B cell (primary cell): ENCODE measurements at regions not wholly inside any gene's neighbourhood (a gene's known extent, or its start where the extent isn't known, plus 50 kb on each side); places are given as distances from the start of the nearest gene placed in this dataset.

Experiments used
- ATAC-seq: fragments of 200-7000 bp; cut with Tn5 transposase; one replicate; pipeline ENCODE4 v1.10.0; 2021; ENCODE audit warnings: low read depth, mild to moderate bottlenecking, moderate number of reproducible peaks, moderate library complexity
- CTCF ChIA-PET: fragments of 350-600 bp; sonication (Branson Sonifier 250); formaldehyde crosslinking; loops from one replicate; lab custom pipeline; 2021; ENCODE audit warnings: antibody characterized with exemption, inconsistent platforms; lab: Charles Lee
- POLR2A ChIA-PET: fragments of 350-600 bp; sonication (Branson Sonifier 250); formaldehyde crosslinking; loops from one replicate; lab custom pipeline; 2021; ENCODE audit warnings: antibody characterized with exemption; lab: Charles Lee
- DNase-seq: peaks from one replicate; pipeline ENCODE4 v3.0.0; 2013
- H2AFZ ChIP-seq: 2 replicates; pipeline ENCODE4 v1.6.1; 2012; ENCODE audit warnings: mild to moderate bottlenecking, low read depth, low read length; ENCODE audit not compliant: insufficient read depth, poor library complexity, severe bottlenecking
- H3K27ac ChIP-seq, 2 donors: 1 replicate in 1 of 2; 2 replicates in 1 of 2; pipeline ENCODE4 v1.5.1; 2012 to 2013; ENCODE audit warnings: low read length in 2 of 2, mild to moderate bottlenecking in 2 of 2, moderate library complexity in 1 of 2
- H3K27me3 ChIP-seq, 4 experiments: fragments of 200-600 bp in 1 of 4; sonication (generic) in 1 of 4; replicated peaks in 1 of 4; 1 replicate in 2 of 4; 2 replicates in 2 of 4; pipeline versions ENCODE4 v1.6.1 to v1.7.0; 2013 to 2016; ENCODE audit warnings: low read length in 3 of 4, mild to moderate bottlenecking in 2 of 4, mixed read lengths in 1 of 4, moderate library complexity in 1 of 4; ENCODE audit not compliant: insufficient read depth in 4 of 4, control insufficient read depth in 3 of 4; ENCODE audit errors: control extremely low read depth in 1 of 4
- H3K36me3 ChIP-seq, 2 experiments: replicated peaks in 1 of 2; 1 replicate in 1 of 2; 2 replicates in 1 of 2; pipeline versions ENCODE4 v1.6.1 to v1.7.1; 2013; ENCODE audit warnings: low read length in 1 of 2; ENCODE audit not compliant: insufficient read depth in 2 of 2, control insufficient read depth in 1 of 2; ENCODE audit errors: control extremely low read depth in 1 of 2, extremely low read depth in 1 of 2
- H3K4me1 ChIP-seq, 2 donors: fragments of 200-600 bp in 1 of 2; sonication (generic) in 1 of 2; 1 replicate in 1 of 2; 2 replicates in 1 of 2; pipeline versions ENCODE4 v1.5.1 to v1.6.1; 2013 to 2017; ENCODE audit warnings: low read length in 2 of 2; ENCODE audit not compliant: control insufficient read depth in 2 of 2, insufficient read depth in 2 of 2
- H3K4me2 ChIP-seq: replicated peaks from 2 replicates; pipeline ENCODE3; 2012; ENCODE audit warnings: mild to moderate bottlenecking, low read depth, low read length; ENCODE audit not compliant: poor library complexity, severe bottlenecking
- H3K4me3 ChIP-seq, 5 experiments: fragments of 200-600 bp in 1 of 5; sonication (generic) in 1 of 5; 1 replicate in 3 of 5; 2 replicates in 2 of 5; pipeline versions ENCODE4 v1.5.1 to v1.7.0; 2011 to 2016; ENCODE audit warnings: low read length in 4 of 5, mild to moderate bottlenecking in 4 of 5, low read depth in 2 of 5, control low read depth in 1 of 5, moderate library complexity in 1 of 5; ENCODE audit not compliant: insufficient read depth in 1 of 5; ENCODE audit errors: control extremely low read depth in 1 of 5, extremely low read depth in 1 of 5
- H3K79me2 ChIP-seq: fragments of 200-600 bp; sonication (generic); one replicate; pipeline ENCODE4 v1.6.0; 2016; ENCODE audit warnings: low read length; ENCODE audit not compliant: control insufficient read depth, insufficient read depth
- H3K9ac ChIP-seq: fragments of 200-600 bp; sonication (generic); 2 replicates; pipeline ENCODE4 v1.6.1; 2017; ENCODE audit warnings: mild to moderate bottlenecking, low read length, moderate library complexity
- H3K9me3 ChIP-seq, 3 donors: one replicate each; pipeline versions ENCODE4 v1.6.1 to v1.7.1; 2013; ENCODE audit warnings: low read length in 2 of 3; ENCODE audit not compliant: control insufficient read depth in 2 of 3, insufficient read depth in 1 of 3; ENCODE audit errors: control extremely low read depth in 1 of 3
- H4K20me1 ChIP-seq: 2 replicates; pipeline ENCODE4 v1.6.0; 2012; ENCODE audit warnings: mild to moderate bottlenecking, low read length; ENCODE audit not compliant: insufficient read depth, control insufficient read depth, poor library complexity, severe bottlenecking
- H3K27ac Mint-ChIP-seq: one replicate; pipeline ENCODE4 v1.8.0; 2021; ENCODE audit warnings: mixed read lengths
- H3K27me3 Mint-ChIP-seq: one replicate; pipeline ENCODE4 v1.8.0; 2021; ENCODE audit warnings: mixed read lengths
- H3K4me1 Mint-ChIP-seq: one replicate; pipeline ENCODE4 v1.8.0; 2021; ENCODE audit warnings: mixed read lengths
- H3K4me3 Mint-ChIP-seq: one replicate; pipeline ENCODE4 v1.8.0; 2021; ENCODE audit warnings: mixed read lengths
- H3K9me3 Mint-ChIP-seq: one replicate; pipeline ENCODE4 v1.8.0; 2022; ENCODE audit warnings: mixed read lengths; ENCODE audit not compliant: insufficient read depth
- CTCF ChIP-seq: fragments of 200-600 bp; IDR thresholded peaks from one replicate; pipeline ENCODE4 v1.8.0; 2022; ENCODE audit warnings: antibody characterized with exemption, mild to moderate bottlenecking
- EZH2 ChIP-seq: IDR thresholded peaks from 2 replicates; pipeline ENCODE4 v1.6.1; 2012; ENCODE audit warnings: borderline replicate concordance, low read depth, mild to moderate bottlenecking, moderate library complexity, low read length; ENCODE audit not compliant: insufficient read depth, poor library complexity, severe bottlenecking
- WGBS: methylation state at CpG from one replicate; pipeline ENCODE4 v1.1.5; 2013; ENCODE audit warnings: missing lambda C conversion rate; ENCODE audit not compliant: insufficient coverage; 5-methylcytosine and 5-hydroxymethylcytosine counted together
- intact Hi-C: fragments of 100-400 bp; cut with micrococcal nuclease; formaldehyde crosslinking; loops from one replicate; pipeline ENCODE4 v1.10.0; 2022

DNA sequence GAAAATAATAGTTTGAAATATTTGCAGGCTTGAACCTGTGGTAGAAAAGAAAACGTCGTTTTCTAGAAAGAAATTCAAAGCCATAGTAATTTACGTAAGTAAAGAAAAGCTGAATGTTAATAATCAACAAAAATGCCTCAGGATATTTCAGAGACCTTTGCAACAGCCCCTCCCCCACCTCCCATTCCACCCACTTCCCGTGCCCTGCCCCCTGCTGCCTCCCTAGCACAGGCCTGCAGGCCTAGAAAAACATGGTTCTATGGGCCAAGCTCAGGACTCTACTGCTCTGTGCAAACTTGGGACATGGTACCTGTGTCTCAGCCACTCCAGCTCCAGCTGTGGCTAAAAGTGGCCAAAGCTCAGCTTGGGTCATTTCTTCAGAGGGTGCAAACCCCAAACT is 223.4 kb upstream of the RBMY1B start:
- no peaks in the 10 kb centered on the region for H3K36me3 ChIP-seq
- TF ChIP-seq EZH2 (no peak), CTCF (no peak)
- H3K27ac ChIP-seq = no peak overlapping the region
- H3K79me2 ChIP-seq = no peaks in the 10 kb centered on the region
- no peaks in the 10 kb centered on the region for H3K27me3 ChIP-seq
- DNase-seq = no peak
- CTCF ChIA-PET = no interaction called here
- Mint-ChIP-seq H3K4me1 (peaks cover 26% of the 10 kb centered on the region), H3K9me3 (no peaks in the 10 kb centered on the region), H3K4me3 (no peak overlapping the region), H3K27me3 (no peaks in the 10 kb centered on the region), H3K27ac (peak overlapping the region; percentile 20)
- ATAC-seq = no peak
- no peaks in the 10 kb centered on the region for H4K20me1 ChIP-seq
- no CpG with 5 or more reads among the region's 4 CpGs for WGBS
- no peak overlapping the region for H3K4me3 ChIP-seq
- H3K4me1 ChIP-seq = no peaks in the 10 kb centered on the region
- intact Hi-C loops = no loop called here
- no peaks in the 10 kb centered on the region for H3K9me3 ChIP-seq
- no peak overlapping the region for H3K4me2 ChIP-seq
- POLR2A ChIA-PET = no interaction called here
- no peak overlapping the region for H2AFZ ChIP-seq
- H3K9ac ChIP-seq = no peak overlapping the region

- Mint-ChIP-seq H3K4me1 (peaks cover 26% of the 10 kb centered on the region), H3K4me3 (peak overlapping the region; percentile 7), H3K27me3 (no peaks in the 10 kb centered on the region), H3K27ac (peak overlapping the region; percentile 4), H3K9me3 (no peaks in the 10 kb centered on the region)
- no peaks in the 10 kb centered on the region for H4K20me1 ChIP-seq
- H3K9me3 ChIP-seq = no peaks in the 10 kb centered on the region
- ATAC-seq (no peak), DNase-seq (no peak)
- ChIA-PET CTCF (no interaction called here), POLR2A (no interaction called here)
- no peak overlapping the region for H3K9ac ChIP-seq
- no peaks in the 10 kb centered on the region for H3K27me3 ChIP-seq
- no peak overlapping the region for H3K4me3 ChIP-seq
- no peaks in the 10 kb centered on the region for H3K36me3 ChIP-seq
- H2AFZ ChIP-seq = no peak overlapping the region
- no peak overlapping the region for H3K4me2 ChIP-seq
- WGBS = no CpG with 5 or more reads among the region's 3 CpGs
- intact Hi-C loops = no loop called here
- no peaks in the 10 kb centered on the region for H3K79me2 ChIP-seq
- no peaks in the 10 kb centered on the region for H3K4me1 ChIP-seq
- no peak overlapping the region for H3K27ac ChIP-seq
- TF ChIP-seq CTCF (no peak), EZH2 (no peak)
Observed at GRCh38 chrY:21288908-21289307, 222.2 kb upstream of the RBMY1B start.
